ENCODE measurements at regions not wholly inside any gene's neighbourhood (a gene's known extent, or its start where the extent isn't known, plus 50 kb on each side); places are given as distances from the start of the nearest gene placed in this dataset.
"Not testable (repeated sequence)": the region's sequence is repeated elsewhere in the genome, so short reads cannot be mapped to it uniquely, and the experiment has no call there.

- intact Hi-C loops (cut with micrococcal nuclease) (no loop called here), dilution Hi-C loops (cut with MboI; ENCODE audit: extremely low pct_ligation_motif_present, low sequenced_read_pairs) (no loop called here)
- Histone ChIP-seq H4K20me1 (replicated peaks; ENCODE audit: control insufficient read depth, extremely low read depth, insufficient read depth, low read length) (no peaks in the 10 kb centered on the region), H3K4me2 (ENCODE audit: insufficient read depth, low read length) (no peak overlapping the region), H3K9me3 (replicated peaks; ENCODE audit: control insufficient read depth, insufficient read depth, low read length) (no peaks in the 10 kb centered on the region), H3K79me2 (ENCODE audit: control insufficient read depth, insufficient read depth, low read length) (no peaks in the 10 kb centered on the region), H3K4me1 (ENCODE audit: control insufficient read depth, extremely low read depth, insufficient read depth, low read length) (no peaks in the 10 kb centered on the region), H3K27ac (ENCODE audit: insufficient read depth, low read depth, low read length) (no peak overlapping the region), H2AFZ (ENCODE audit: low read depth, low read length) (no peak overlapping the region), H3K9ac (replicated peaks; ENCODE audit: extremely low read depth, insufficient read depth, low read length) (no peak overlapping the region), H3K36me3 (ENCODE audit: control insufficient read depth in 2 of 2, extremely low read depth in 1 of 2, insufficient read depth in 2 of 2, low read length in 2 of 2) (no peaks in the 10 kb centered on the region), H3K9me1 (replicated peaks; ENCODE audit: control insufficient read depth, extremely low read depth, insufficient read depth, low read length) (no peaks in the 10 kb centered on the region), H3K4me3 (replicated peaks in 1 of 3; ENCODE audit: insufficient read depth in 1 of 3, low read depth in 1 of 3, low read length in 3 of 3) (no peak overlapping the region), H3K27me3 (ENCODE audit: control insufficient read depth in 2 of 2, insufficient read depth in 2 of 2, low read length in 2 of 2) (no peaks in the 10 kb centered on the region)
- TF ChIP-seq FOS (IDR thresholded peaks at IDR 0.05; ENCODE audit: borderline replicate concordance, insufficient read depth, low read length): no peak
- TF ChIP-seq EZH2 (IDR thresholded peaks at IDR 0.05; ENCODE audit: borderline replicate concordance, low read depth, low read length, severe bottlenecking): no peak
- no TSS peak for BruUV-seq (replicated peaks)
- POLR2A ChIA-PET: no interaction called here
- DNase-seq (ENCODE audit: low read depth, low spot score): no peak
- CTCF ChIA-PET: no interaction called here
- FAIRE-seq: no peak
Observed at GRCh38 chr14:42488965-42489364, 882.3 kb downstream of the LRFN5 start.

DNA sequence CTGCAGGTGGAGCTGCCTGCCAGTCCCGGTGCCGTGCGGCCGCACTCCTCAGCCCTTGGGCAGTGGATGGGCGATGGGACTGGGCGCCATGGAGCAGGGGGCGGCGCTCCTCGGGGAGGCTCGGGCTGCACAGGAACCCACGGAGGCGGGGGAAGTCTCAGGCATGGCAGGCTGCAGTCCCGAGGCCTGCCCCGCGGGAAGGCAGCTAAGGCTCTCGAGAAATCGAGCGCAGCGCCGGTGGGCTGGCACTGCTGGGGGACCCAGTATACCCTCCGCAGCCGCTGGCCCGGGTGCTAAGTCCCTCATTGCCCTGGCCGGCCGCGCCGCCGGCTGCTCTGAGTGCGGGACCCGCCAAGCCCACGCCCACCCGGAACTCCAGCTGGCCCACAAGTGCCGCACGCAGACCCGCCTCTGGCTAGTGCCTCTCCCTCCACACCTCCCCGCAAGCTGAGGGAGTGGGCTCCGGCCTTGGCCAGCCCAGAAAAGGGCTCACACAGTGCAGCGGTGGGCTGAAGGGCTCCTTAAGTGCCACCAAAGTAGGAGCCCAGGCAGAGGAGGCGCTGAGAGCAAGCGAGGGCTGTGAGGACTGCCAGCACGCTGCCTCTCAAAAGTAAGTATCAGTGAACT lies 875.8 kb downstream of the LRFN5 start:
- BruUV-seq (replicated peaks); H3K9me1 ChIP-seq (replicated peaks; ENCODE audit: control insufficient read depth, extremely low read depth, insufficient read depth, low read length); H3K4me1 ChIP-seq (ENCODE audit: control insufficient read depth, extremely low read depth, insufficient read depth, low read length); H4K20me1 ChIP-seq (replicated peaks; ENCODE audit: control insufficient read depth, extremely low read depth, insufficient read depth, low read length); H3K4me3 ChIP-seq (replicated peaks in 1 of 3; ENCODE audit: insufficient read depth in 1 of 3, low read depth in 1 of 3, low read length in 3 of 3); FAIRE-seq; CTCF ChIA-PET; DNase-seq (ENCODE audit: low read depth, low spot score); H3K27ac ChIP-seq (ENCODE audit: insufficient read depth, low read depth, low read length); H3K79me2 ChIP-seq (ENCODE audit: control insufficient read depth, insufficient read depth, low read length); H3K9me3 ChIP-seq (replicated peaks; ENCODE audit: control insufficient read depth, insufficient read depth, low read length); POLR2A ChIA-PET; H2AFZ ChIP-seq (ENCODE audit: low read depth, low read length); intact Hi-C loops (cut with micrococcal nuclease); dilution Hi-C loops (cut with MboI; ENCODE audit: extremely low pct_ligation_motif_present, low sequenced_read_pairs); H3K9ac ChIP-seq (replicated peaks; ENCODE audit: extremely low read depth, insufficient read depth, low read length); H3K36me3 ChIP-seq (ENCODE audit: control insufficient read depth in 2 of 2, extremely low read depth in 1 of 2, insufficient read depth in 2 of 2, low read length in 2 of 2); H3K4me2 ChIP-seq (ENCODE audit: insufficient read depth, low read length); H3K27me3 ChIP-seq (ENCODE audit: control insufficient read depth in 2 of 2, insufficient read depth in 2 of 2, low read length in 2 of 2): not testable (repeated sequence)

GRCh38 chr14:42481714-42482113 lies 875.0 kb downstream of the LRFN5 start:
- CTCF ChIA-PET; BruUV-seq (replicated peaks); H3K27me3 ChIP-seq (ENCODE audit: control insufficient read depth in 2 of 2, insufficient read depth in 2 of 2, low read length in 2 of 2); H3K9me3 ChIP-seq (replicated peaks; ENCODE audit: control insufficient read depth, insufficient read depth, low read length); H3K36me3 ChIP-seq (ENCODE audit: control insufficient read depth in 2 of 2, extremely low read depth in 1 of 2, insufficient read depth in 2 of 2, low read length in 2 of 2); POLR2A ChIA-PET; H2AFZ ChIP-seq (ENCODE audit: low read depth, low read length); H3K27ac ChIP-seq (ENCODE audit: insufficient read depth, low read depth, low read length); H3K4me1 ChIP-seq (ENCODE audit: control insufficient read depth, extremely low read depth, insufficient read depth, low read length); H3K4me2 ChIP-seq (ENCODE audit: insufficient read depth, low read length); H3K9ac ChIP-seq (replicated peaks; ENCODE audit: extremely low read depth, insufficient read depth, low read length); intact Hi-C loops (cut with micrococcal nuclease); FAIRE-seq; H3K9me1 ChIP-seq (replicated peaks; ENCODE audit: control insufficient read depth, extremely low read depth, insufficient read depth, low read length); H4K20me1 ChIP-seq (replicated peaks; ENCODE audit: control insufficient read depth, extremely low read depth, insufficient read depth, low read length); H3K4me3 ChIP-seq (replicated peaks in 1 of 3; ENCODE audit: insufficient read depth in 1 of 3, low read depth in 1 of 3, low read length in 3 of 3); DNase-seq (ENCODE audit: low read depth, low spot score); H3K79me2 ChIP-seq (ENCODE audit: control insufficient read depth, insufficient read depth, low read length); dilution Hi-C loops (cut with MboI; ENCODE audit: extremely low pct_ligation_motif_present, low sequenced_read_pairs): not testable (repeated sequence)

Data from endothelial cell of umbilical vein (primary cell).